GM19238 (cell line): ENCODE measurements at regions not wholly inside any gene's neighbourhood (a gene's known extent, or its start where the extent isn't known, plus 50 kb on each side); places are given as distances from the start of the nearest gene placed in this dataset.

Source experiments
- DNase-seq: peaks from one replicate; pipeline ENCODE4 v3.0.0; 2011; ENCODE audit warnings: low spot score; ENCODE audit not compliant: insufficient read length

DNA sequence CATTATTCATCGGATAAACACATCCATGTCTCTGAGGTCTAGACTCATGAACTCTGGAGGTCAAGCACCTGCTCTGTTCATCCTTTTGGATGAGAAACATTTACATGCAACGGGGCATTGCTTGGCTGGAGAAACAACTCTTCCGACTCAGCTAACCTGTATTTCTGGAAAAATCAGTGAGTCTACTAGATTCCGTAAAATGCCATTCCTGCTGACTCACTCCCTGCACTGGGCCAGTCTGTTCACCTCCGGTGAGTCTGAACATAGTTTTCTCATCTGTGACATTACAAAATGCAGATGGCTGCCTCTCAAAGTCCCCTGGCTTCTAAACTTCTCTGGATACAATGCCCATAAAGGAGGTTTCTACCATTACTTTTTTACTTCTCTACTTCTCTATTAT is 185.7 kb upstream of the HS3ST1 start:
- no peak for DNase-seq

DNA sequence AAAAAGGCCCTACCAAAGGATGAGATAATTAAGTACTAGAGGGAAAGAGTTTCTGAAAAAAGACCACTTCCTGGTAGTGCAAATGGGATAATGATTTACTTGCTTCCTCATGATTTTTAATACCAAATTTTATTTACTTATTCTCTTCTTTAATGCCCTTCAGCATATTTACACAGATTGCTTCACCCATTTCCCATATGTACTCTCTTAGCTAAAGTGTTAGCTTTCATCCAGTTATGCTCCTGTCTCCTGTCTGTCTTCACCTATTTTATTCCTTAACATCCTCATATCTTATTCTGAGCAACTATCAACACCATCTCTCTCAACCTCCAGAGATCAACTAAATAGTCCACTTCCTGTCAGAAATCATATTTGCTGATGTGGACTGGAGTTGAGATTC is 183.2 kb upstream of the HS3ST1 start:
- DNase-seq = no peak

DNA sequence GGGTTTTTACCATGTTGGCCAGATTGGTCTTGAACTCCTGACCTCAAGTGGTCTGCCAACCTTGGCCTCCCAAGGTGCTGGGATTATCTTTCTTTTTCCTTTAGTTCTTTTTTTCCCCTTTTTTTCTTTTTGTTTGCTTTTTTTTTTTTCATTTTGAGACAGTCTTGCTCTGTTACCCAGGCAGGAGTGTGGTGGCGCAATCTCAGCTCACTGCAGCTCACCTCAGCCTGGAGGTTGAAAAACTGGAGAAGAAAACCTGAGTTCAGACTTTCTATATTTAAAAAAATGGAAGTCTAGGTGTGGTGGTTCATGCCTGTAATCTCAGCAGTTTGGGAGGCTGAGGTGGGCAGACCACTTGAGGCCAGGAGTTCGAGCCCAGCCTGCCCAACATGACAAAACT is 181.1 kb upstream of the HS3ST1 start:
- DNase-seq = no peak

DNA sequence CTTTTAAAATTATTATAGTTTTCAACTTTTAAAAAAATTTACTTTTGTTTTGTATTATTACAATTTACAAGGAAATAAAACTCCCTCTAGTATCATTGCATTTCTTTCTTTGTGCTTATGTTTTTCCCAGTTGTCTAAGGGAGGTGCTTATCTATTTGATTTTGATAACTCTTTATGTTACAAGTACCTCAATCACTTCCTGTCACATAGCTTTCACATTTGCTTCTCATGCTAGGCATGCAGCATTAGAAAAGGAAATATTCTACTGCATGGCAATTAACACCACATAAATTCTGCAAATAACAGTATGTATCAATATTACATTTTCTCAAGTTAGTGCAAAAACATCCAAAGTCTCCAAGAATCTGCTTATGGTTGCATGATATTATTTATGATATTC is 180.3 kb upstream of the HS3ST1 start:
- DNase-seq = no peak

DNA sequence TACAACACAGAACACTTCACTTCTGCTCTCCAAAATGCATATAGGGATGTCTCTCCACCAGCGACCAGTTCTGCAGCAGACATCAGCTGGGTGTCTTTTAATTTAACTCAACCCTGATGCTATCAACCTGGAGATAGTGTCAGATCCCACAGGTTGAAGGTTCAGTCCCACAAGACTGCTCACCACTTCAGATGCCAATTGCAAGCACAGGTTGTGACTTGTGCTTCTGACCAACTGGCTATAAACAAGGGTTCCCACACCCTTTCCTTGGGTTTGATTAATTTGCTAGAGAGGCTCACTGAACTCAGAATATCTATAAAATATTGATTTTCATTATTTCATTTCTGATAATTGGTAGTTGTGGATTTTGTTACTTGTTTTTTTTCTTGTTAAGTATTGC is 177.4 kb upstream of the HS3ST1 start:
- no peak for DNase-seq

DNA sequence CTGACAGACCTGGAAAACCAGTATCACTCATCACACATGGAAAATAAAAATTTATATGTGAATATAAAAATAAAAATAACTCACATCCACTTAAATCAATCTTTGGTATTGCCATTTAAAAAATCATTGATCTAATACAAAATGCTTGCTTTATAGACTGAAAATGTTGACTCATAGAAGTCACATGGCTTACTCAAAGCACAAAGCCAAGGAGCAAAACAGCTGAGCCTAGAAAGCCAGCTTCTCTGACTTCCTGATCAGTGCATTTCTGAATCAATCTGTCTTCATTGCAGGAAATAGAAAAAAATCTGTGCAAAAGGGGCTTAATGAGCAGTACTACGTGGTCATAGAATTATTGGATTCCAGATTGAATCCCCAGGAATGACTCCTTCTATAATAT is 176.9 kb upstream of the HS3ST1 start:
- no peak for DNase-seq

DNA sequence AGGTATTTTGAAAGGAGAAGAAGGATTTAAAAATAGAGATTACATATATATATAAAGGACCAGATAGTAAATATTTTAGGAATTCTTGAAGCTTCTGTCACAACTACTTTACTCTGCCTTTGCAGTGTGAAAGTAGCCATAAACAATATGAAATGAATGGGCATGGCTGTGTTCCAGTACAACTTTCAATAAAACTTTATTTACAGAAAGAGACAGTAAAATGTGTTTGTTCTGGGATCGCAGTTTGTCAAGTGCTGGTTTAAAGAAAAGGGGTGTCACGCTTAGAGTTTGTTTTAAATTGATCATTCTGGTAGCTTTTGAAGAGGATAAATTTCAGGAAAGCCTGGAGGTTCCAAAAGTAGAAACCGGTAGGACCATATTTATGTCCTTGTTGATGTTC is 176.1 kb upstream of the HS3ST1 start:
- no peak for DNase-seq

DNA sequence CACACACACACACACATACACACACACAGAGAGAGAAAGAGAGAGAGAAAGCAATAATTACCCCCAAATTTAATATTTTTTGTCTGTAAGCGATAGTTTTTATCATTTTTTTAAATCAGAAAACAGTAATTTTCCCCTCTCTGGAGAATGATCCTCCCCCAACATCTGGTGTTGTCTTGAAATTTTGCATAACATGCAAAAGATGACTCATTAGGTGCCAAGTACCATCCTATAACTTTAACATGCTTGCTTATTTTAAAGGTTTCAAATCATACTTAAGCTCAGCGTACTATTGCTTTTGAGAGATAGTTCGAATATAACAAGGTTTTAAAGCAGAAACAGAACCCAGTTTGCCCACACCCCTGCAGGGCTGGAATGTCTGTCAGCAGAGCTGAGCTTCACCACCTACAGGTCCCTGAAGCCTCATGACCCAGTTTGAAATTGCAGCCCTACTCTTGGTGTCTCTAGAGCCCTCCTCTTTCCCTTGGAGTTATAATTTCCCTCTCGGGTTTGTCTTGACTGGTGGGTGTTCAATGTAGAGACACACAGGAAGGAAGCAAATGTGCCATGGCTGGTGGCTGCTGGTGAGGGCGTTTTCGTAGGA is 175.0 kb upstream of the HS3ST1 start:
- DNase-seq = no peak

DNA sequence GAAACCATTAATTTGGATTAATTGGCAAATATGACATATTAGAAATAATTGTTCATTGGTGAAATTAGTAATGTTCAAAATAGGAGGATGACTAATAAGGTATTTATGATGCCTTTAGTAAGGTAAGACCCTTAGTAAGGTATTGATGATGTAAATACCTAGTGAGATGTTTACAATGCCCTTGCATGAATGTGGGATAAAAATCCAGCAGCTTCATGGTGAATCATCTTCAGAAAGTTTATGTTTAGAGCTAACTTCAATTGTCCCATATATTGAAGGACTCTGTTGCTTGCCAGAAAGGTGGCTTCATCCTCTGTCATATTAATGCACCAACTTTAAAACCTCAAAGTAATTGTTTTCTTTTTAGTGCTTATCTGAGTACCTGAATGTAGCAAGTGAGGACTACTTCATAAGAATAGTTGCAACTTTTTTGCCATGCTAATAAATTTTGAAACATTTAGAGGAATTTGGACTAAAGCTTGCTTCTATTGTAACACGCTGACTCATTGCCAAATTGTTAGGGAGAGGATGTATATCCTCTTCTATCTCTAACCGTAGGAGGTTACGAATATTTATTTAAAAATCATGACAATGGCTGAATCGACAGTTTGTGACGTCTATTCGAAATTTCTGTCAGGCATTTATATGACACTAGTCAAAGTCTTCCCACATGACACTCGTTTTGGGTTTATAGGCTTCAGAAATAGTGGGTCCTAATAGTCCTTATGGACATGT is 174.1 kb upstream of the HS3ST1 start:
- no peak for DNase-seq

DNA sequence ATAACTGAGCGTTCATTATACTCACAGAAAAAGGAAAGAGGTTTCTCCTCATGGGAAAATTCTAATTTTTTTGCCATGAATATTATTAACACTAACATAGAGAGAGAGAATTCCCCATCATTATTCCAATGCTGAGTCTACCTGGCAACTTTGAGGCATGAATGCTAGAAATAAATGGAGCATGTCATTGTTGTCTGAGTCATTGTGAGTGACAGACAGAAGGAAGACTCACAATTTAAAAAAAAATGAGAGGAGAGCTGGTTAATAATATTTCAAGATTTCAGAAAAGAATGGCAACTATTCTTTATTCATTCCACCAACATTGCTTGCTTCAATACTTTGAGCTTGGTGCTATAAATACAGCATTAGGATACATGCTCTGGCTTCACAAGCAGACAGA is 170.4 kb upstream of the HS3ST1 start:
- DNase-seq = no peak

DNA sequence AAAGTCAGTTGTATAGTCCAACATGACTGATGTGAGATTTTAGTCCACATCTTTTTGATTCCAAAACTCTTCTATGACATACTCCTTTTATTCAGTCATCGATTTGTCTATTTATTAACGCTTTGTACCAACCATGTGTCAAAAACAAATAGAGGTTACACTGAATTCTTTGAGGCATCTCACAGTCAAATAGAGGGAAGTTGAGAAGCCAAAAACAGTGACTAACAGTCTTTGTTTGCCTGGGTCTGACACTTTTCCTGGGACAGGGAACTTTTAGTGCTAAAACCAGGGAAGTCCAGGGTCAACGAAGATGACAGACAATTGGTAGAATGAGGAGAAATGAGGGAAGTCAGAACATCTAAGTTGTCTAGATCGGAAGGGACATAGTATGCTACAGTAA is 169.9 kb upstream of the HS3ST1 start:
- DNase-seq = no peak

DNA sequence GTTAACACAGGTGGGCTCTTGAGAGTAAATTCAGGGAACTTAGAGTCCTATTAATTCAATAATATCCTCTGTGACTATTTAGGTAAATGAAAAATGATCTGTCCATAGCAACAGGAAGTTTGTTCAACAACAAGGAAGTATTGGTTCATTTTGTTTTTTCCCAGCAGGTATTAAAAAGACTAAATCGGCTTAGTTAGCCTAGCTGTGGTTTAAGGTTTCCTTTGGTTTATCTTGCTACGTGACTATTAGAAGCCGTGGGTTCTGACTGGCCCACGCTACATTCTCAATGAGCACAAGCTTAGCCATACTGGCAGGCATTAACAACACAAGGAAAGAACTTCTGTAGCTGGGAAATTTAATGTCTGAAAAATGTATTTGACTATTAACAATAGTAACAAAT is 168.8 kb upstream of the HS3ST1 start:
- DNase-seq = no peak

DNA sequence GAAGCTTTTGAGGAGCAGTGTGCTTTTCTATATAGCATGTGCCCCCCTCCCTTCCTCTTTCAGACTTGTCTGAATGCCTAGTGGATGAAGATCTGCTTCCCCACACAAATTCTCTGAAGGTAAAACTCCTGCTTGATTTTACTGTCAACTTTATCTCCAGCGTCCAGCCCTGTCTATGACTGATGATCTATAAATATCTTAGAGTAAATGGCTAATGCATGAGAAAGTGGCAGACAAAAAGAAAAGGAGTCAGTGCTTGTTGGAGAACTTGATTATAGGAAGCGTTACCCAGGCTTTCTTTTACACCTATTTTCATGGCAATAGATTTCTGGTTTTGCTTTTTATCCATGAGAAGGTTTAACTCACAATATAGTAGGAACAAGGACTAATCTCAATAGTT is 168.3 kb upstream of the HS3ST1 start:
- no peak for DNase-seq

DNA sequence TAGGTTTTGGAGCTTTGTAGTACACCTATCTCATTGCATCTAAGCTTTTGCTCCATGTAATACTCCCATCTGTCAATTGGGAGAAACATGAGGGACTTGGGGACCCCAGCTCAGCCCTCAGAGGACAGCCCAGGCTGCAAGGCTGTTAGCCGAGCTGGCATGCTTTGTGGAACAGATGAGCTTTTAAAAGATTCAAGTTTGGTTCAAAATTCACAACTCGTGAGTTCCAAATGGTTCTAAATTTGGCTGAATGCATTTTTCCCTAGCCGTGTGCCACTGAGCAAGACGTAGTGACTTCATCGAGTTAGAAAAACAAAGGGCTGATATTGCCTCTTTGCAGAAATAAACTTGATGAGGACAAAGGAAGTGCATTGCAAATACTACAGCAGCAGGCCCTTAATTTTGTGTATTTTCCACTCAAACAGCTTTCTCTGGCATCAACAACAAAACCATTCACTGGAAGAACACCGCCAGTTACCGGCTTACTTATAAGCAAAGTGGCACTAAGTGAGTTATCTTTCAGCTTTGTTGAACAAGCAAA is 165.0 kb upstream of the HS3ST1 start:
- DNase-seq = no peak

DNA sequence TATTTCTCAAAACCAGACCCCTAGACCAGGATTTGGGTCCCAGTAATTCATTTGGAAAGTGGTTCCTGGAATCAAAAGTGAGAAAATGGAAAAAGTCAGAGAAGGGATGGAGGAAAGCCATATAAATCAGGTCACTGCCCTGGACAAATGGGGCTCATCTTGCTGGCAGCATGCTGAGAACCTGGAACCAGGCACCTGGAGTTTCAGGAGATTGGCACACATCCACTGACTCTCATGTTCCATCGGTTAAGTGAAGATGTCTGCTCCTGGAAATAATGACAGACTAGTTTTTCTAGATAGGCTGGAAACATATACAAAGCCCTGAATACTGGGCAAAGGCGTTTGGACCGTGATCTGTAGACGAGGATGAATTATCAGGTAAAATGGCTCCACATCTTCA is 163.6 kb upstream of the HS3ST1 start:
- DNase-seq = no peak

DNA sequence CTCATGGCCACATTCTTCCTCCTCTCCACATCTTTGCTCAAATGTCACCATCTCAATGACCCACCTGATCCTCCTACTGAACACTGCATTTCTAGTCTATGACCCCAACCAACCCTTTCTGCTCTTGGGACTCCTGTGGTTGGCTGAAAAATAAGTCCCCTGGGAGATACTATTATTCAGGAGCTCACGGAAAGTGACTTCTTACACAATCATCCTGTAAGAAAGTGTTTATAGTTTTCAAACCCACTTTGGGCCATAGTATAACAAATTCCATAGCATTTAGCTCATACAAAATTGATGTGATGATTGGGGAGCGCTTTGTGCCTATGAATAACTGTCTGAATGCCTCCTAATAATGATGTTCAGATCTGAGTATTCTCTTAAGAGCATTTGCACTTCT is 161.4 kb upstream of the HS3ST1 start:
- DNase-seq = no peak

DNA sequence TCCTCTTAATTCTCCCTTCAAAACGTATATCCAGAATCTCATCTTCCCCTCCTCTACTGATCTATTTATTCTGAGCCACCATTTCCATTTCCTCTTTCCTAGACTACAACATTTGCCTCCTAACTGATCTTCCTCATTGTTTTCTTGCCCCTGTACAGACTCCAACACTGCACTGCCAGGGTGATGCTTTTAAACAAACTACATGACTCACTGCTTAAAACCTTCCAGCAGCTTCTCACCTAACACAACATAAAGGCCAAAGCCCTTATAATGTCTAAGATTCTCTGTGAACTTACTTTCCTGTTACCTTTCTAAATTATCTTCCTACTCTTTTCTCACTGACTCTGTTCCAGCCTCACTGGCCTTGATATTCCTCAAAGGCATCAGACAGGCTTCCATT is 161.0 kb upstream of the HS3ST1 start:
- no peak for DNase-seq

DNA sequence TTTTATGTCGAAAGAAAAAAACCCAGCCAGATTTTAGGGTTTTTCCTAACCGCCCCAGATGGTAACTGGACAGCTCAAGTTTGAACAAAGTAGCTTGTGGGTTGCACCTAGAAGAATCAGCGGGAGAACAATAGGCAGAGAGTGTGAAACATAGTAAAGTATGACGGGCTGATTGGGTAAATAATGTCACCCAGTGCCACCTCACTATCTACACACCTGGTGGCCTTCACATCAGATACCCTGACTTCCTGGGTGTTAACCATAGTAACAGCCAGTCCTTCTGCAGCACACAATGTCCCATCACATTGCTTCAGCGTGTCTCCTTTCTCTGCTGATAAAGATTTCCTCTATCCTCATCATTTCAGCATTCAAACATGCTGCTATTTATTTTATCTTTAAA is 159.1 kb upstream of the HS3ST1 start:
- no peak for DNase-seq

DNA sequence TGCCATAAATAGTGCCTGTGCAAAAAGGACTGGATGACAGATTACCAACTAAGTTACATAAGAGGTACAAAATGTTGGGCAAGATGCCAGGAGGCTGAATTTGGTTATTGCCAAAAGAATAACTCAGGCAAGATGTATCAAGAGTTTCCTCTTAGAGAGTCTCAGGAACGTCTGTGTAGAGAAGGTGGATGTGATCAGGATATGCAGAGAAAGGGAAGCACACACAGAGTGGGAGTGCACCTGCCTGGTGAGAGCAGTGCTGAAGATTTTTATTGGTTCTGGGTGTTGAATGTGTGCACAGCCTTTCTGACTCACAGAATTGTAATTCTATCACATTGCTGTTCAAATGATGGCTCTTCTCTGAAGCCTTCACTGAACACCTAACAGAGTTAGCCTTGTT is 156.8 kb upstream of the HS3ST1 start:
- no peak for DNase-seq

DNA sequence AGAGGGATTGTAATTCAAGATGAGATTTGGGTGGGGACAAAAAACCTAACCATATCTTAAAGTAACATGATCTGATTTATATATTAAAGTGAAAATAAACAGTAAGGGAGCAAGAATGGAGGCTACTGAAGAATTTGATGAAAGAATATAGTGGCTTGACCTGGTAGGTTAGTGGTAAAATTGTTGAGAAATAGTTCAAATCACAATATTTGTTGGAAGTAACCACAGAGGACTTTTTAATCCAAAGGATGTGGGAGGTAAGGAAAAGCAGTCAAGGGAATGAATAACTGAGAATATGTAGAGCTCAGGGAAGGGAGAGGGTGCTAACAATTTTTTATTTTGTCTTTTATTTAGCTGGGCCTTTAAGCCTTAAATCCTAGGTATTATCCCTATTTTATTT is 139.8 kb upstream of the HS3ST1 start:
- no peak for DNase-seq

DNA sequence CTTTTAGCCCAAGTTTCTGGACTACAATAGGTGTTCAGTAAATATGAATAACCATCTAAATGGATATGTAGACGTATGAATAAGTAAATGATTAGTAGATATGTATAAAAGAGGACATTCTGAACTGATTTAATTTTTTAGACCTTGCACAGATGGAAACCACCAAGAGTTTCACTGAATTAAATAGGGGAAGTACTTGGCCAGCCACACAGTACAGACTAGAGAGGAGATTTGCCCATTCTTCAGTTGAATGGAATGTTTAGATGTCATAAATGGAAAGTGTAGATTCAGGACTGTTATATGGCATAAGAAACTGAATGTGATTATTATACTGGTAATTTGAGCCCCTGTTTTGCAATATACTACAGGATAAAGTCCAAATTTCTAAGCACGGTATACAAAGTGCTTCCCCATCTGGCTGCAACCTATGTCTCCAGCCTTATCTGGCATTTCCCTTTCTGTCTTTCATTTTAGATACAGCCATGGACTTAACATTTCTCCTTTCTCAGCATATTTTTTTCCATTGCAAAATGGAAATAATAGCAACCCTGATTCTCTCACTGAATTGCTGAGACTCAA is 137.8 kb upstream of the HS3ST1 start:
- DNase-seq = no peak

DNA sequence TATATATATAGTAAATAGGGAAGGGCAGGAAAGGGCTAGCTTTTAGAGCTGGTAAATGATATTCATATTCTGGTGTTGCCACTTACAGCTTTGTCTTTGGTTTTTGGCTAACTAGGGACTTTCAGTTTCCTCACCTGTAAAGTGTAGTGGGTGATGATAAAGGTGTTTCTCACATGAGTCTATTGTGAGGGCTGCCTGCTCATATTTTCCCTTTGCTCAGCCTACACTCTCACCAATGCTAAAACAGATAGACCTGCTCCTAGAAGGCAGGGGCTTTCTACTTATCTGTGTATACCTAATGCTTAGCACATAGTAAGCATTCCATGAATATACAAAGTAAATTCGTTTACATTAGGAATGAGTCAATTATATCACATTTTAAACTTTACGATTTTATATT is 137.2 kb upstream of the HS3ST1 start:
- no peak for DNase-seq

DNA sequence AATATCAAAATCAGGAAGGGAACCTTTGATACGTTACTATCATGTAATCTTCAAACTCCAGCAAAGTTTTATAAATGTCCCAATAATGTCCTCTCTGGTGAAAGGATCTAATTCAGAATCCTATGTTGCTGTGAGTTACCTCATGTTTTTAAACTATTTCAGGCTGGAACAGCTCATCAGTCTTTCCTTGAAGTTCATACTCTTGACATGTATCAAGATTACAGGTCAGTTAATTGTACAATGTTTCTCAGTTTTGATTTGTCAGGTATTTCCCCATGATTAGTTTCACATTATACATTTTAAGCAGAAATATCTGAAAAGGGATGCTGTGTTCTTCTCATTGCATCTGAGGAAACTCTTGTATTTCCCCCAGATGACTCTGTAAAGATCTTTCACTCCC is 136.5 kb upstream of the HS3ST1 start:
- no peak for DNase-seq
